ENCODE measurements at regions not wholly inside any gene's neighbourhood (a gene's known extent, or its start where the extent isn't known, plus 50 kb on each side); places are given as distances from the start of the nearest gene placed in this dataset.
"Not testable (repeated sequence)": the region's sequence is repeated elsewhere in the genome, so short reads cannot be mapped to it uniquely, and the experiment has no call there.

DNA sequence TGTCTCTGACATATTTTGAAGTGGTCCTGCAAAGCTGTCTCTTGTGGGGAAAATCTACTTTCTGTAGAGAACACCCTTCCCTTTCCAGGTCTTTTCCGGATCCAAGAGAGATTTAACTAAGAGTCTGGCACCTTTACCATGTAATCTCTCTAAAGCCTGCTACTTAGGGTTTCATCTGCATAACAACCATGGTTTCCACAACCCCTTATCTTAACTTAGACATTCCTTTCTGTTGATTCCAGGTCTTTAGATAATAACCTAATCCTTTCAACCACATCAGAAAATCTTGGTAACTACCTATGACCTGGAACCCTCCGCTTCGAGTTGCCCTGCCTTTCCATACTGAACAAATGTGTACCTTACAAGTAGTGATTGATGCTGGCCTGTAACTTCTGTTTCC, 243.6 kb upstream of the PTER start:
- 78 to 88% (median 86%) methylated on average over 3 of the region's 3 CpGs for WGBS, 4 donors
- Histone ChIP-seq H3K9me3 (replicated peaks in 1 of 3) (no peaks in the 10 kb centered on the region), H3K36me3 (replicated peaks in 1 of 2) (no peaks in the 10 kb centered on the region), H3K4me3 (no peak overlapping the region), H3K4me1 (replicated peaks in 1 of 2) (no peaks in the 10 kb centered on the region), H3K27ac (no peak overlapping the region), H3K27me3 (no peaks in the 10 kb centered on the region)
- no peak for DNase-seq
- intact Hi-C loops (cut with DNase I), result no loop called here
- TF ChIP-seq, protein P1, sequence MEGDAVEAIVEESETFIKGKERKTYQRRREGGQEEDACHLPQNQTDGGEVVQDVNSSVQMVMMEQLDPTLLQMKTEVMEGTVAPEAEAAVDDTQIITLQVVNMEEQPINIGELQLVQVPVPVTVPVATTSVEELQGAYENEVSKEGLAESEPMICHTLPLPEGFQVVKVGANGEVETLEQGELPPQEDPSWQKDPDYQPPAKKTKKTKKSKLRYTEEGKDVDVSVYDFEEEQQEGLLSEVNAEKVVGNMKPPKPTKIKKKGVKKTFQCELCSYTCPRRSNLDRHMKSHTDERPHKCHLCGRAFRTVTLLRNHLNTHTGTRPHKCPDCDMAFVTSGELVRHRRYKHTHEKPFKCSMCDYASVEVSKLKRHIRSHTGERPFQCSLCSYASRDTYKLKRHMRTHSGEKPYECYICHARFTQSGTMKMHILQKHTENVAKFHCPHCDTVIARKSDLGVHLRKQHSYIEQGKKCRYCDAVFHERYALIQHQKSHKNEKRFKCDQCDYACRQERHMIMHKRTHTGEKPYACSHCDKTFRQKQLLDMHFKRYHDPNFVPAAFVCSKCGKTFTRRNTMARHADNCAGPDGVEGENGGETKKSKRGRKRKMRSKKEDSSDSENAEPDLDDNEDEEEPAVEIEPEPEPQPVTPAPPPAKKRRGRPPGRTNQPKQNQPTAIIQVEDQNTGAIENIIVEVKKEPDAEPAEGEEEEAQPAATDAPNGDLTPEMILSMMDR (IDR thresholded peaks at IDR 0.05), result no peak
- TF ChIP-seq POLR2A (IDR thresholded peaks at IDR 0.05), result no peak

DNA sequence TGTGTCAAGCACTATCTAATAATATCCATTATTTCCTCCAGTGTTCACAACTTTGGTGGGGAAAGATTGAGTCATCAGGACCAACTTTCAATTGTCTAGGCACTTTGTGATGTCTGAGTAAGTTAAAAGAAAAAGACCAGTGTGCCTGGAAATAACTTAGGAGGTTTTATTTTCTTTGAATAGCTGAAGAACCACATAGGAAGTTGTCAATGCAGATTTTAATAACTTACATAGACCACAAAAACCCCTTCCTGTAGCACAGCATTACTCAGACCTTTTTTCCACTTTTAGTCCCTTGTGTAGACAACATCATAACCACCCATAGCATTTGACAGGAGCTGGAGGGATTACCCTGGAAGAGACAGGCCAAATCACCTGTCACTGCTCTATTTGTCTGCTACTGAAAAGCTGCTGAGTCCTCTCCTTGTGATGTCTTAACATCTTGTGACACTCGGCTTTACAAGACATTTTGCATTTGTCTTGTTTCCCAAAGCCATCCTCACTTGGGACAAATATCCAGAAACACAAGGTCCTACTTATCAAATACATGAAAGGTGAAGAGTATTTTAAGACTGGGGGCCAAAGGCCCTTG, 241.5 kb upstream of the PTER start:
- Histone ChIP-seq H3K4me1 (replicated peaks in 1 of 2) (no peaks in the 10 kb centered on the region), H3K36me3 (replicated peaks in 1 of 2) (no peaks in the 10 kb centered on the region), H3K9me3 (replicated peaks in 1 of 3) (no peaks in the 10 kb centered on the region), H3K4me3 (no peak overlapping the region), H3K27ac (no peak overlapping the region), H3K27me3 (no peaks in the 10 kb centered on the region)
- no peak for TF ChIP-seq POLR2A (IDR thresholded peaks at IDR 0.05)
- TF ChIP-seq, protein P1 (IDR thresholded peaks at IDR 0.05), result no peak
- no peak for DNase-seq
- 47 to 86% (median 57%) methylated on average over 1 of the region's 1 CpG for WGBS, 4 donors
- intact Hi-C loops (cut with DNase I), result no loop called here

DNA sequence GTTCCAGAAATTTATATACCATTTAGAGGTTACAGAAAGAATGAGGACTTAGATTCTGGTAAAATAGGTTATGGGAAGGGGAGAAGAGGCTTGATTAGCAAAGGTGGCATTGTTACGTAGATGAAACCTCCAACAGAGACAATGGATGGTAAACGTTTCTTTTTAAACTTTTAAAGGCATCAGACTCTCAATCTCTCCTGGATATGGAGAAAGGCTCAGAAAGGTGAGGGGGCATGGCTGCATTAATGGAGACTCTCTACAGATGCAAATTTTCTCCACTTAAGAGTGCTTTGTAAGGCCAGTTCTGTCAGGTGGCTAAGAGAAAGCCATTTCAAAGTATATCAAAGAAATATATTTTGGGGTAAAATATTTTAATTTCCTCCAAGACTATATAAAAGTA, 240.9 kb upstream of the PTER start:
- TF ChIP-seq, protein P1 (IDR thresholded peaks at IDR 0.05), result no peak
- TF ChIP-seq POLR2A (IDR thresholded peaks at IDR 0.05), result no peak
- Histone ChIP-seq H3K27me3 (no peaks in the 10 kb centered on the region), H3K27ac (no peak overlapping the region), H3K9me3 (replicated peaks in 1 of 3) (no peaks in the 10 kb centered on the region), H3K4me3 (no peak overlapping the region), H3K4me1 (replicated peaks in 1 of 2) (no peaks in the 10 kb centered on the region), H3K36me3 (replicated peaks in 1 of 2) (no peaks in the 10 kb centered on the region)
- intact Hi-C loops (cut with DNase I), result no loop called here
- DNase-seq, result no peak
- 54 to 55% (median 54%) methylated on average over 2 of the region's 2 CpGs for WGBS, 4 donors

DNA sequence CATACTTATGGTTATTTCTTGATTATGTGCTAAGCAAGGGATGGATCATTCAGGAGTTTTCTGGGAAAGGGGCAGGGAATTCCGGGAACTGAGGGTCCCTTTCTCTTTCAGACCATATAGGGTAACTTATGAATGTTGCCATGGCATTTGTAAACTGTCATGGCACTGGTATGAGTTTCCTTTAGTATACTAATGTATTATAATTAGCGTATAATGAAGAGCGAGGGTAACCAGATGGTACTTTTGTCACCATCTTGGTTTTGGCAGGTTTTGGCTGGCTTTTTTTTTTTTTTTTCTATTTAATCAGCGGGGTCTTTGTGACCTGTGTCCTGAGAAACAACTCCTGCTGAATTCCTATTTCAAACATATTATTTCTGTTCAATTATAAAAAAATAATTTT, 237.6 kb upstream of the PTER start:
- H3K36me3 ChIP-seq (replicated peaks in 1 of 2), result no peaks in the 10 kb centered on the region
- 76 to 92% (median 86%) methylated on average over 4 of the region's 4 CpGs for WGBS, 4 donors
- no peak for TF ChIP-seq POLR2A (IDR thresholded peaks at IDR 0.05)
- TF ChIP-seq, protein P1 (IDR thresholded peaks at IDR 0.05), result no peak
- no peaks in the 10 kb centered on the region for H3K9me3 ChIP-seq (replicated peaks in 1 of 3)
- H3K27me3 ChIP-seq, result no peaks in the 10 kb centered on the region
- intact Hi-C loops (cut with DNase I), result no loop called here
- H3K27ac ChIP-seq, result no peak overlapping the region
- H3K4me1 ChIP-seq (replicated peaks in 1 of 2), result no peaks in the 10 kb centered on the region
- H3K4me3 ChIP-seq, result no peak overlapping the region
- no peak for DNase-seq

DNA sequence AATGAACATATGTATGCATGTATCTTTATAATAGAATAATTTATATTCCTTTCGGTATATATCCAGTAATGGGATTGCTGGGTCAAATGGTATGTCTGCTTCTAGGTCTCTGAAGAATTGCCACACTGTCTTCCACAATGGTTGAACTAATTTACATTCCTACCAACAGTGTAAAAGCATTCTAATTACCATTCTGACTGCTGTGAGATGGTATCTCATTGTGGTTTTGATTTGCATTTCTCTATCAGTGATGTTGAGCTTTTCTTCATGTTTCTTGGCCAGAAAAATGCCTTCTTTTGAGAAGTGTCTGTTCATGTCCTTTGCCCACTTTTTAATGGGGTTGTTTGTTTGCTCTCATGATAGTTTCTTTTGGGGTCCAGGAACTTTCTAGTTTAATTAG, 213.2 kb upstream of the PTER start:
- H3K36me3 ChIP-seq (replicated peaks in 1 of 2); intact Hi-C loops (cut with DNase I); DNase-seq; H3K27me3 ChIP-seq; H3K4me3 ChIP-seq; H3K27ac ChIP-seq; H3K4me1 ChIP-seq (replicated peaks in 1 of 2): not testable (repeated sequence)
- 86 to 100% (median 89%) methylated on average over 1 of the region's 1 CpG for WGBS, 4 donors
- peaks cover 0 to 17% (median 0%) of the 10 kb centered on the region in 3 donors for H3K9me3 ChIP-seq (replicated peaks in 1 of 3)
